ENCODE measurements at regions not wholly inside any gene's neighbourhood (a gene's known extent, or its start where the extent isn't known, plus 50 kb on each side); places are given as distances from the start of the nearest gene placed in this dataset.

- in situ Hi-C loops (cut with MboI; ENCODE audit: low pct_unique_long_range_greater_than_20kb, low sequenced_read_pairs, unreplicated experiment): no loop called here
- TF ChIP-seq CTCF (IDR thresholded peaks at IDR 0.05; ENCODE audit: extremely low read depth, insufficient read depth, missing control alignments): no peak
- no peak for DNase-seq (ENCODE audit: low spot score)
Measured at GRCh38 chr12:124422570-124423523, 128.0 kb downstream of the RFLNA start.

- no peak for DNase-seq (ENCODE audit: low spot score)
- no peak for TF ChIP-seq CTCF (IDR thresholded peaks at IDR 0.05; ENCODE audit: extremely low read depth, insufficient read depth, missing control alignments)
- in situ Hi-C loops (cut with MboI; ENCODE audit: low pct_unique_long_range_greater_than_20kb, low sequenced_read_pairs, unreplicated experiment): no loop called here
Measured at GRCh38 chr12:124422142-124422569, 127.3 kb downstream of the RFLNA start.

GRCh38 chr12:124420996-124421674 lies 126.2 kb downstream of the RFLNA start:
- in situ Hi-C loops (cut with MboI; ENCODE audit: low pct_unique_long_range_greater_than_20kb, low sequenced_read_pairs, unreplicated experiment): no loop called here
- no peak for DNase-seq (ENCODE audit: low spot score)
- no peak for TF ChIP-seq CTCF (IDR thresholded peaks at IDR 0.05; ENCODE audit: extremely low read depth, insufficient read depth, missing control alignments)

- DNase-seq (ENCODE audit: low spot score): no peak
- TF ChIP-seq CTCF (IDR thresholded peaks at IDR 0.05; ENCODE audit: extremely low read depth, insufficient read depth, missing control alignments): no peak
- in situ Hi-C loops (cut with MboI; ENCODE audit: low pct_unique_long_range_greater_than_20kb, low sequenced_read_pairs, unreplicated experiment): no loop called here
Measured at GRCh38 chr12:124420041-124420995, 125.4 kb downstream of the RFLNA start.

- in situ Hi-C loops (cut with MboI; ENCODE audit: low pct_unique_long_range_greater_than_20kb, low sequenced_read_pairs, unreplicated experiment): no loop called here
- DNase-seq (ENCODE audit: low spot score): no peak
- no peak for TF ChIP-seq CTCF (IDR thresholded peaks at IDR 0.05; ENCODE audit: extremely low read depth, insufficient read depth, missing control alignments)
Measured at GRCh38 chr12:124419292-124420040, 124.6 kb downstream of the RFLNA start.

Measured in GM13977 (cell line).